Neural cell (in vitro differentiated cells): ENCODE measurements at regions not wholly inside any gene's neighbourhood (a gene's known extent, or its start where the extent isn't known, plus 50 kb on each side); places are given as distances from the start of the nearest gene placed in this dataset.

Experiments
- H2AFZ ChIP-seq: fragments of 200-600, 300-800 bp; sonication (generic), shearing (Covaris generic); 2 replicates; pipeline ENCODE4 v1.6.0; 2014; ENCODE audit warnings: low read depth, mild to moderate bottlenecking, antibody characterized with exemption, low read length, moderate library complexity
- H3F3A ChIP-seq: fragments of 200-600 bp; shearing (Covaris generic); 2 replicates; pipeline ENCODE4 v1.6.1; 2016; ENCODE audit warnings: mild to moderate bottlenecking, moderate library complexity, mixed read lengths, antibody characterized with exemption, low read length; ENCODE audit not compliant: insufficient read depth, poor library complexity, severe bottlenecking
- H3K27ac ChIP-seq: fragments of 200-600, 300-800 bp; sonication (generic), shearing (Covaris generic); 2 replicates; pipeline ENCODE4 v1.5.1; 2014; ENCODE audit warnings: mild to moderate bottlenecking, low read length, moderate library complexity
- H3K27me3 ChIP-seq: fragments of 300-800, 200-600 bp; sonication (generic), shearing (Covaris generic); 2 replicates; pipeline ENCODE4 v1.6.0; 2014; ENCODE audit warnings: mild to moderate bottlenecking, low read depth, low read length, moderate library complexity; ENCODE audit not compliant: insufficient read depth
- H3K36me3 ChIP-seq: fragments of 300-800, 200-600 bp; sonication (generic), shearing (Covaris generic); 2 replicates; pipeline ENCODE4 v1.5.1; 2014; ENCODE audit warnings: mild to moderate bottlenecking, antibody characterized with exemption, low read length, moderate library complexity; ENCODE audit not compliant: insufficient read depth
- H3K4me2 ChIP-seq: fragments of 300-800, 200-600 bp; sonication (generic), shearing (Covaris generic); 2 replicates; pipeline ENCODE4 v1.6.0; 2014; ENCODE audit warnings: mild to moderate bottlenecking, low read length
- H3K4me3 ChIP-seq: fragments of 300-800, 200-600 bp; sonication (generic), shearing (Covaris generic); 2 replicates; pipeline ENCODE4 v1.5.1; 2014; ENCODE audit warnings: mild to moderate bottlenecking, low read length, moderate library complexity
- H3K79me2 ChIP-seq: fragments of 200-600 bp; shearing (Covaris generic); replicated peaks from 2 replicates; pipeline ENCODE4 v1.6.0; 2014; ENCODE audit warnings: mild to moderate bottlenecking, low read length, moderate library complexity; ENCODE audit not compliant: insufficient read depth
- H3K9ac ChIP-seq: fragments of 300-800, 200-600 bp; sonication (generic), shearing (Covaris generic); 2 replicates; pipeline ENCODE4 v1.6.1; 2016; ENCODE audit warnings: mild to moderate bottlenecking, low read length, mixed read lengths
- H3K9me2 ChIP-seq: fragments of 200-600 bp; shearing (Covaris generic); 2 replicates; pipeline ENCODE4 v1.6.1; 2016; ENCODE audit warnings: mild to moderate bottlenecking, low read length, mixed read lengths; ENCODE audit not compliant: insufficient read depth
- H3K9me3 ChIP-seq: fragments of 200-600, 300-800 bp; sonication (generic), shearing (Covaris generic); 2 replicates; pipeline ENCODE4 v1.6.1; 2016; ENCODE audit warnings: mild to moderate bottlenecking, mixed run types, low read length, moderate library complexity, mixed read lengths
- H4K20me1 ChIP-seq: fragments of 200-600 bp; shearing (Covaris generic); 2 replicates; pipeline ENCODE4 v1.6.1; 2016; ENCODE audit warnings: mild to moderate bottlenecking, mixed run types; ENCODE audit not compliant: insufficient read depth
- EP300 ChIP-seq: fragments of 450-650 bp; conservative IDR thresholded peaks from 2 replicates; pipeline ENCODE4 v1.6.1; 2014; ENCODE audit warnings: antibody characterized with exemption, mild to moderate bottlenecking, moderate library complexity; ENCODE audit not compliant: poor library complexity, severe bottlenecking
- EZH2 ChIP-seq: fragments of 200-600, 300-800 bp; shearing (Covaris generic), sonication (generic); IDR thresholded peaks from 2 replicates; pipeline ENCODE4 v1.6.1; 2014; ENCODE audit warnings: antibody characterized with exemption, low read length, borderline replicate concordance, mild to moderate bottlenecking; ENCODE audit not compliant: insufficient read depth, poor library complexity, severe bottlenecking
- MXI1 ChIP-seq: fragments of 450-650 bp; conservative IDR thresholded peaks from 2 replicates; pipeline ENCODE4 v1.6.1; 2014; ENCODE audit warnings: antibody characterized with exemption, mild to moderate bottlenecking; ENCODE audit not compliant: poor library complexity, severe bottlenecking
- POLR2AphosphoS5 ChIP-seq: IDR thresholded peaks from 2 replicates; pipeline ENCODE4 v1.6.1; 2012
- RAD21 ChIP-seq: fragments of 450-650 bp; conservative IDR thresholded peaks from 2 replicates; pipeline ENCODE4 v1.6.1; 2014; ENCODE audit warnings: antibody characterized with exemption, mild to moderate bottlenecking, moderate library complexity
- SMC3 ChIP-seq: fragments of 450-650 bp; conservative IDR thresholded peaks from 2 replicates; pipeline ENCODE4 v1.6.1; 2014; ENCODE audit warnings: antibody characterized with exemption, mild to moderate bottlenecking, moderate library complexity; ENCODE audit not compliant: poor library complexity
- TAF1 ChIP-seq: IDR thresholded peaks from 2 replicates; pipeline ENCODE4 v1.6.1; 2012; ENCODE audit warnings: low read depth
- TF ChIP-seq, protein P1 (sequence below): fragments of 450-650 bp; IDR thresholded peaks from 2 replicates; pipeline ENCODE4 v1.5.1; 2014; ENCODE audit warnings: antibody characterized with exemption, mild to moderate bottlenecking, moderate library complexity; ENCODE audit not compliant: poor library complexity, severe bottlenecking
- TF ChIP-seq, protein P2 (sequence below): IDR thresholded peaks from 2 replicates; pipeline ENCODE4 v1.6.1; 2012; ENCODE audit warnings: borderline replicate concordance

DNA sequence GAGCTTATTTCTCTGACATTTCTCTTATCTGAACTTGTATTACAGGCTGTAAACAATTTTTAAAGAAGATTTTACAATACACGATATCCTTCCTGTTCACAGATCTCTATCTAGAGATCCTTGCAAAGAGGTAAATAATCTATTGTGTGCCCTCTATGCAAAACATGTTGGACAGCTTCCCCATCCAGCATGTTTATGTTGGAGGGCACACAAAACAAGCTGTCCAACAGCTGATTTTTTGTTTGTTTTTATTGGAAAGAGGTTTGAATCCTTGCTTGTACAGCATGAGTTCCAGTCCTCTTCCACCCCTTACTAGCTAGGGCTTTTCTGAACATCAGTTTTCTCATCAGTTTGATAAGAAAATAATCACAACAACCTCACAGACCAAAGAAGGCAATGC is 62.3 kb upstream of the SYNDIG1 start:
- H3K4me2 ChIP-seq: no peak overlapping the region
- H3K36me3 ChIP-seq: no peaks in the 10 kb centered on the region
- no peak overlapping the region for H3K4me3 ChIP-seq
- H3K9me2 ChIP-seq: no peaks in the 10 kb centered on the region
- H2AFZ ChIP-seq: no peak overlapping the region
- TF ChIP-seq RAD21: no peak
- TF ChIP-seq POLR2AphosphoS5: no peak
- TF ChIP-seq SMC3: no peak
- TF ChIP-seq, protein P1, sequence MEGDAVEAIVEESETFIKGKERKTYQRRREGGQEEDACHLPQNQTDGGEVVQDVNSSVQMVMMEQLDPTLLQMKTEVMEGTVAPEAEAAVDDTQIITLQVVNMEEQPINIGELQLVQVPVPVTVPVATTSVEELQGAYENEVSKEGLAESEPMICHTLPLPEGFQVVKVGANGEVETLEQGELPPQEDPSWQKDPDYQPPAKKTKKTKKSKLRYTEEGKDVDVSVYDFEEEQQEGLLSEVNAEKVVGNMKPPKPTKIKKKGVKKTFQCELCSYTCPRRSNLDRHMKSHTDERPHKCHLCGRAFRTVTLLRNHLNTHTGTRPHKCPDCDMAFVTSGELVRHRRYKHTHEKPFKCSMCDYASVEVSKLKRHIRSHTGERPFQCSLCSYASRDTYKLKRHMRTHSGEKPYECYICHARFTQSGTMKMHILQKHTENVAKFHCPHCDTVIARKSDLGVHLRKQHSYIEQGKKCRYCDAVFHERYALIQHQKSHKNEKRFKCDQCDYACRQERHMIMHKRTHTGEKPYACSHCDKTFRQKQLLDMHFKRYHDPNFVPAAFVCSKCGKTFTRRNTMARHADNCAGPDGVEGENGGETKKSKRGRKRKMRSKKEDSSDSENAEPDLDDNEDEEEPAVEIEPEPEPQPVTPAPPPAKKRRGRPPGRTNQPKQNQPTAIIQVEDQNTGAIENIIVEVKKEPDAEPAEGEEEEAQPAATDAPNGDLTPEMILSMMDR: no peak
- no peak for TF ChIP-seq TAF1
- no peak for TF ChIP-seq EZH2
- TF ChIP-seq EP300: no peak
- TF ChIP-seq MXI1: no peak
- TF ChIP-seq, protein P2, sequence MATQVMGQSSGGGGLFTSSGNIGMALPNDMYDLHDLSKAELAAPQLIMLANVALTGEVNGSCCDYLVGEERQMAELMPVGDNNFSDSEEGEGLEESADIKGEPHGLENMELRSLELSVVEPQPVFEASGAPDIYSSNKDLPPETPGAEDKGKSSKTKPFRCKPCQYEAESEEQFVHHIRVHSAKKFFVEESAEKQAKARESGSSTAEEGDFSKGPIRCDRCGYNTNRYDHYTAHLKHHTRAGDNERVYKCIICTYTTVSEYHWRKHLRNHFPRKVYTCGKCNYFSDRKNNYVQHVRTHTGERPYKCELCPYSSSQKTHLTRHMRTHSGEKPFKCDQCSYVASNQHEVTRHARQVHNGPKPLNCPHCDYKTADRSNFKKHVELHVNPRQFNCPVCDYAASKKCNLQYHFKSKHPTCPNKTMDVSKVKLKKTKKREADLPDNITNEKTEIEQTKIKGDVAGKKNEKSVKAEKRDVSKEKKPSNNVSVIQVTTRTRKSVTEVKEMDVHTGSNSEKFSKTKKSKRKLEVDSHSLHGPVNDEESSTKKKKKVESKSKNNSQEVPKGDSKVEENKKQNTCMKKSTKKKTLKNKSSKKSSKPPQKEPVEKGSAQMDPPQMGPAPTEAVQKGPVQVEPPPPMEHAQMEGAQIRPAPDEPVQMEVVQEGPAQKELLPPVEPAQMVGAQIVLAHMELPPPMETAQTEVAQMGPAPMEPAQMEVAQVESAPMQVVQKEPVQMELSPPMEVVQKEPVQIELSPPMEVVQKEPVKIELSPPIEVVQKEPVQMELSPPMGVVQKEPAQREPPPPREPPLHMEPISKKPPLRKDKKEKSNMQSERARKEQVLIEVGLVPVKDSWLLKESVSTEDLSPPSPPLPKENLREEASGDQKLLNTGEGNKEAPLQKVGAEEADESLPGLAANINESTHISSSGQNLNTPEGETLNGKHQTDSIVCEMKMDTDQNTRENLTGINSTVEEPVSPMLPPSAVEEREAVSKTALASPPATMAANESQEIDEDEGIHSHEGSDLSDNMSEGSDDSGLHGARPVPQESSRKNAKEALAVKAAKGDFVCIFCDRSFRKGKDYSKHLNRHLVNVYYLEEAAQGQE: no peak
- no peaks in the 10 kb centered on the region for H3K27me3 ChIP-seq
- no peaks in the 10 kb centered on the region for H4K20me1 ChIP-seq
- H3K79me2 ChIP-seq: no peaks in the 10 kb centered on the region
- no peak overlapping the region for H3K27ac ChIP-seq
- no peaks in the 10 kb centered on the region for H3K9me3 ChIP-seq
- H3K9ac ChIP-seq: no peak overlapping the region
- no peaks in the 10 kb centered on the region for H3F3A ChIP-seq

DNA sequence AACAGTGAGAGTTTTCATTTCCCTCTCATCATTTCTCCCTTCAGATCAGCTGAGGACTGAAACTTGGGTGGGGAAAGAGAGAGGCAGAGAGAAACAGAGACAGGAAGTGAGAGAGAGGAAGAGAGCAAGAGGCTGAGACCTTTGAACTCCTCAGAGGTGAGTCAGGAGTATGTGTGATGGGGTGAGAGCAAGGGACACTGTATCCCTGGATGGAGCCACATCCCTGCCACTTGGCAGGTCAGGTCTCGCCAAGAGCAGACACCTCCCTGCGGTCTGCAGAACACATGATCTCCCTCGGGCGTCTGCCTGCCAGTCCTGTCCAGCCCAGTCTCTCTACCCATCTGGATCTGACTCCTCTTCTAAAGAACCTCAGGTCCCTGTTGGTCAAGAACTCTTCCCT is 62.7 kb upstream of the SYNDIG1 start:
- H3K27ac ChIP-seq: no peak overlapping the region
- TF ChIP-seq SMC3 (no peak), POLR2AphosphoS5 (no peak), EP300 (no peak), RAD21 (no peak), EZH2 (no peak), MXI1 (no peak), TAF1 (no peak)
- TF ChIP-seq, protein P2: no peak
- TF ChIP-seq, protein P1: no peak

More for the DNA sequence above, 62.7 kb upstream of the SYNDIG1 start:
- no peaks in the 10 kb centered on the region for H3K27me3 ChIP-seq
- H4K20me1 ChIP-seq: no peaks in the 10 kb centered on the region
- no peak overlapping the region for H3K9ac ChIP-seq
- H3K36me3 ChIP-seq: no peaks in the 10 kb centered on the region
- no peak overlapping the region for H3K4me2 ChIP-seq
- H3F3A ChIP-seq: no peaks in the 10 kb centered on the region
- no peak overlapping the region for H3K4me3 ChIP-seq
- H2AFZ ChIP-seq: no peak overlapping the region
- H3K9me3 ChIP-seq: no peaks in the 10 kb centered on the region
- no peaks in the 10 kb centered on the region for H3K9me2 ChIP-seq
- H3K79me2 ChIP-seq: no peaks in the 10 kb centered on the region
